MM.1S (cell line): ENCODE measurements at regions not wholly inside any gene's neighbourhood (a gene's known extent, or its start where the extent isn't known, plus 50 kb on each side); places are given as distances from the start of the nearest gene placed in this dataset.

Experiments
- DNase-seq: peaks from one replicate; pipeline ENCODE4 v3.0.0-alpha.2; 2015
- H2AFZ ChIP-seq: fragments of 300-600 bp; sonication (generic); 2 replicates; pipeline ENCODE4 v1.6.0; 2016; ENCODE audit warnings: antibody characterized with exemption, low read length
- H3F3A ChIP-seq: fragments of 300-600 bp; sonication (generic); 2 replicates; pipeline ENCODE4 v1.6.1; 2016; ENCODE audit warnings: mild to moderate bottlenecking, antibody characterized with exemption, low read length, moderate library complexity, mixed read lengths; ENCODE audit not compliant: insufficient read depth
- H3K27ac ChIP-seq: fragments of 300-600 bp; sonication (generic); 2 replicates; pipeline ENCODE4 v1.5.1; 2016; ENCODE audit warnings: mild to moderate bottlenecking, low read length
- H3K27me3 ChIP-seq: fragments of 300-600 bp; sonication (generic); replicated peaks from 2 replicates; pipeline ENCODE4 v1.6.0; 2016; ENCODE audit warnings: low read length; ENCODE audit not compliant: insufficient read depth
- H3K36me3 ChIP-seq: fragments of 300-600 bp; sonication (generic); replicated peaks from 2 replicates; pipeline ENCODE4 v1.6.1; 2016; ENCODE audit warnings: mild to moderate bottlenecking, low read length, mixed read lengths; ENCODE audit not compliant: insufficient read depth
- H3K4me1 ChIP-seq: fragments of 300-600 bp; sonication (generic); 2 replicates; pipeline ENCODE4 v1.6.1; 2016; ENCODE audit warnings: low read length, mixed read lengths
- H3K4me2 ChIP-seq: fragments of 300-600 bp; sonication (generic); 2 replicates; pipeline ENCODE4 v1.6.0; 2016; ENCODE audit warnings: low read depth, low read length
- H3K4me3 ChIP-seq: fragments of 300-600 bp; sonication (generic); 2 replicates; pipeline ENCODE4 v1.5.1; 2016; ENCODE audit warnings: low read length, mixed read lengths
- H3K79me2 ChIP-seq: fragments of 300-600 bp; sonication (generic); 2 replicates; pipeline ENCODE4 v1.6.1; 2016; ENCODE audit warnings: mixed run types, low read length, mixed read lengths
- H3K9ac ChIP-seq: fragments of 300-600 bp; sonication (generic); 2 replicates; pipeline ENCODE4 v1.6.1; 2016; ENCODE audit warnings: low read length, mixed read lengths
- H3K9me2 ChIP-seq: fragments of 300-600 bp; sonication (generic); replicated peaks from 2 replicates; pipeline ENCODE4 v1.6.1; 2016; ENCODE audit warnings: mild to moderate bottlenecking, low read length, mixed read lengths; ENCODE audit not compliant: insufficient read depth
- H3K9me3 ChIP-seq: fragments of 300-600 bp; sonication (generic); replicated peaks from 2 replicates; pipeline ENCODE4 v1.6.1; 2016; ENCODE audit warnings: mild to moderate bottlenecking, low read length, mixed read lengths; ENCODE audit not compliant: insufficient read depth
- H4K20me1 ChIP-seq: fragments of 300-600 bp; sonication (generic); 2 replicates; pipeline ENCODE4 v1.6.1; 2016; ENCODE audit warnings: mild to moderate bottlenecking, low read length, moderate library complexity, mixed read lengths; ENCODE audit not compliant: insufficient read depth
- EZH2 ChIP-seq: fragments of 300-600 bp; sonication (generic); optimal IDR thresholded peaks from 2 replicates; pipeline ENCODE3; 2017; ENCODE audit warnings: low read depth, mild to moderate bottlenecking, antibody characterized with exemption, low read length, mixed read lengths
- EZH2phosphoT487 ChIP-seq: fragments of 300-600 bp; sonication (generic); IDR thresholded peaks from 2 replicates; pipeline ENCODE4 v1.6.1; 2018; ENCODE audit warnings: antibody characterized with exemption, low read length
- TF ChIP-seq, protein P1 (sequence below): fragments of 300-600 bp; sonication (generic); IDR thresholded peaks from 2 replicates; pipeline ENCODE4 v1.5.1; 2016; ENCODE audit warnings: antibody characterized with exemption, low read length, mixed read lengths

DNA sequence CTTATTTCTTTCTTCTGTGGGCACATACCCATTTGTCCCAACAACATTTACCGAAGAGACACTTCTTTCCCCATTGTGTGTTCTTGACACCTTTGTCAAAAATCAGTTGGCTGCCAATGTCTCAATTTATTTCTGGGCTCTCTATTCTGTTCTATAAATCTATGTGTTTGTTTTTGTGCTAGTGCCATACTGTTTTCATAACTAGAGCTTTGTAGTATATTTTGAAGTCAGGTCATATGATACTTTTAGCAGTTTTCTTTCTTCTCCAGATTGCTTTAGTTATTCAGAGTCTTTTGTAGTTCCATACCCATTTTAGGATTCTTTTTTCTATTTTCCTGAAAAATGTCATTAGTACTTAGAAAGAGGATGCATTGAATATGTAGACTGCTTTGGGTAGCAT lies 1276.3 kb downstream of the SLITRK1 start:
- Histone ChIP-seq H3K4me1 (no peaks in the 10 kb centered on the region), H3K27me3 (no peaks in the 10 kb centered on the region), H3K36me3 (no peaks in the 10 kb centered on the region), H3K27ac (no peak overlapping the region), H3K79me2 (no peaks in the 10 kb centered on the region), H3F3A (no peaks in the 10 kb centered on the region), H2AFZ (no peak overlapping the region), H4K20me1 (no peaks in the 10 kb centered on the region), H3K9me3 (no peaks in the 10 kb centered on the region), H3K9ac (no peak overlapping the region), H3K4me2 (no peak overlapping the region), H3K4me3 (no peak overlapping the region), H3K9me2 (no peaks in the 10 kb centered on the region)
- TF ChIP-seq, protein P1, sequence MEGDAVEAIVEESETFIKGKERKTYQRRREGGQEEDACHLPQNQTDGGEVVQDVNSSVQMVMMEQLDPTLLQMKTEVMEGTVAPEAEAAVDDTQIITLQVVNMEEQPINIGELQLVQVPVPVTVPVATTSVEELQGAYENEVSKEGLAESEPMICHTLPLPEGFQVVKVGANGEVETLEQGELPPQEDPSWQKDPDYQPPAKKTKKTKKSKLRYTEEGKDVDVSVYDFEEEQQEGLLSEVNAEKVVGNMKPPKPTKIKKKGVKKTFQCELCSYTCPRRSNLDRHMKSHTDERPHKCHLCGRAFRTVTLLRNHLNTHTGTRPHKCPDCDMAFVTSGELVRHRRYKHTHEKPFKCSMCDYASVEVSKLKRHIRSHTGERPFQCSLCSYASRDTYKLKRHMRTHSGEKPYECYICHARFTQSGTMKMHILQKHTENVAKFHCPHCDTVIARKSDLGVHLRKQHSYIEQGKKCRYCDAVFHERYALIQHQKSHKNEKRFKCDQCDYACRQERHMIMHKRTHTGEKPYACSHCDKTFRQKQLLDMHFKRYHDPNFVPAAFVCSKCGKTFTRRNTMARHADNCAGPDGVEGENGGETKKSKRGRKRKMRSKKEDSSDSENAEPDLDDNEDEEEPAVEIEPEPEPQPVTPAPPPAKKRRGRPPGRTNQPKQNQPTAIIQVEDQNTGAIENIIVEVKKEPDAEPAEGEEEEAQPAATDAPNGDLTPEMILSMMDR, result no peak
- no peak for TF ChIP-seq EZH2phosphoT487
- no peak for DNase-seq

GRCh38 chr13:82597747-82598146 lies 1284.5 kb downstream of the SLITRK1 start:
- no peaks in the 10 kb centered on the region for H4K20me1 ChIP-seq
- no peaks in the 10 kb centered on the region for H3K9me2 ChIP-seq
- no peaks in the 10 kb centered on the region for H3K79me2 ChIP-seq
- H3K4me2 ChIP-seq, result no peak overlapping the region
- no peak overlapping the region for H3K27ac ChIP-seq
- no peaks in the 10 kb centered on the region for H3K9me3 ChIP-seq
- no peak overlapping the region for H2AFZ ChIP-seq
- DNase-seq, result no peak
- TF ChIP-seq EZH2phosphoT487 (no peak), EZH2 (no peak)
- TF ChIP-seq, protein P1, result no peak
- no peaks in the 10 kb centered on the region for H3K4me1 ChIP-seq
- no peak overlapping the region for H3K4me3 ChIP-seq
- no peaks in the 10 kb centered on the region for H3F3A ChIP-seq
- H3K36me3 ChIP-seq, result no peaks in the 10 kb centered on the region
- no peaks in the 10 kb centered on the region for H3K27me3 ChIP-seq
- H3K9ac ChIP-seq, result no peak overlapping the region

GRCh38 chr13:82593239-82593638 lies 1289.0 kb downstream of the SLITRK1 start:
- Histone ChIP-seq H3K79me2 (no peaks in the 10 kb centered on the region), H4K20me1 (no peaks in the 10 kb centered on the region), H3K9me2 (no peaks in the 10 kb centered on the region), H3F3A (no peaks in the 10 kb centered on the region), H3K9me3 (no peaks in the 10 kb centered on the region), H3K9ac (no peak overlapping the region), H3K4me1 (no peaks in the 10 kb centered on the region), H3K27me3 (no peaks in the 10 kb centered on the region), H2AFZ (no peak overlapping the region), H3K4me3 (no peak overlapping the region), H3K36me3 (no peaks in the 10 kb centered on the region), H3K4me2 (no peak overlapping the region), H3K27ac (no peak overlapping the region)
- no peak for DNase-seq
- TF ChIP-seq, protein P1, result no peak
- TF ChIP-seq EZH2phosphoT487 (no peak), EZH2 (no peak)
